ENCODE measurements at regions not wholly inside any gene's neighbourhood (a gene's known extent, or its start where the extent isn't known, plus 50 kb on each side); places are given as distances from the start of the nearest gene placed in this dataset.
"Not testable (repeated sequence)": the region's sequence is repeated elsewhere in the genome, so short reads cannot be mapped to it uniquely, and the experiment has no call there.

DNA sequence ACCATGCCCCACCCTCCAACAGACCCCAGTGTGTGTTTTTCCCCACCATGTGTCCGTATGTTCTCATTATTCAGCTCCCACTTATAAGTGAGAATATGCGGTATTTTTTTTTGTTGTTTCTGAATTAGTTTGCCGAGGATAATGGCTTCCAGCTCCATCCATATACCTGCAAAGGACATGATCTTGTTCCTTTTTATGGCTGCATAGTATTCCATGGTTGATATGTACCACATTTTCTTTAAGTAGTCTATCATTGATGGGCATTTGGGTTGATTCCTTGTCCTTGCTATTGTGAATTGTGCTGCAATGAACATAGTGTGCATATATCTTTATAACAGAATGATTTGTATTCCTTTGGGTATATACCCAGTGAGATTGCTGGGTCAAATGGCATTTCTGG is 176.9 kb downstream of the UTRN start:
- Histone ChIP-seq H3K4me1 (ENCODE audit: insufficient read depth, low read length) (peaks cover 19% of the 10 kb centered on the region), H3K4me3 (ENCODE audit: low read length) (no peak overlapping the region), H3K36me3 (ENCODE audit: insufficient read depth, low read length) (peaks cover 32% of the 10 kb centered on the region), H3K27me3 (ENCODE audit: insufficient read depth, low read length, poor library complexity, severe bottlenecking) (no peaks in the 10 kb centered on the region), H3K9me3 (ENCODE audit: low read length) (no peaks in the 10 kb centered on the region), H3K27ac (ENCODE audit: low read depth, low read length) (no peak overlapping the region)
- peaks cover 27 to 90% (median 33%) of the 10 kb centered on the region in 3 donors for H3K36me3 Mint-ChIP-seq
- H3K27me3 Mint-ChIP-seq: peaks cover 0 to 2% of the 10 kb centered on the region in 2 donors
- H3K4me3 Mint-ChIP-seq: peak overlapping the region in 1 of 7 donors; percentile 16
- no peak for DNase-seq
- peak overlapping the region in 2 of 8 donors; percentile 7 to 36 for H3K27ac Mint-ChIP-seq
- ChIA-PET POLR2A (interaction anchor here (0.5 kb wide), 1 partner anchor 17 kb away, joined by 4 read pairs; no protein-coding TSS in a partner anchor), CTCF (interaction anchor here (1.5 kb wide), 1 partner anchor 20 kb away, joined by 5 read pairs; no protein-coding TSS in a partner anchor)
- no peaks in the 10 kb centered on the region for H3K9me3 Mint-ChIP-seq
- peaks cover 29 to 46% (median 34%) of the 10 kb centered on the region in 3 donors for H3K4me1 Mint-ChIP-seq

DNA sequence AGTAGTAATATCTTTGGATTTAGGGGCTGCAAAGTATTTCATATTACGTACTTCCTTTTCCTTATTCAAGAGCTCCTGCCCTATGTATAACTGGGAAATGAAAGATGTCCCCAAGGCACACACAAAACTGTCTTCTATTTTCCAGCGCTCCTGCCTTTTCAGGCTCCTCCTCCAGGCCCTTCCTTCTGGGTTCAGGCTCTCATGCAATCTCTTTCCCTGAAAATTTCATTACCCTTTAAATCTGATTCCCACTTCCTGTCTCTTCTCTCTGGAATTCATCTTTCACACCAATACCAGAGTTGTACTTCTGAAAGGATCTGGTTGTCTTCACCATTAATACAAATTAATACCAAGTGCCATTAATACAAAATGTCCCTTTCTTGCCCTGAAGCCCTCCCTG is 181.6 kb downstream of the UTRN start:
- Mint-ChIP-seq H3K4me1 (peaks cover 32 to 39% (median 36%) of the 10 kb centered on the region in 3 donors), H3K27me3 (peaks cover 0 to 6% of the 10 kb centered on the region in 2 donors), H3K4me3 (no peak overlapping the region), H3K9me3 (no peaks in the 10 kb centered on the region), H3K27ac (peak overlapping the region in 5 of 8 donors; percentile 8 to 84 (median 12)), H3K36me3 (peaks cover 17 to 83% (median 35%) of the 10 kb centered on the region in 3 donors)
- Histone ChIP-seq H3K27ac (ENCODE audit: low read depth, low read length) (no peak overlapping the region), H3K4me3 (ENCODE audit: low read length) (no peak overlapping the region), H3K36me3 (ENCODE audit: insufficient read depth, low read length) (peaks cover 31% of the 10 kb centered on the region), H3K4me1 (ENCODE audit: insufficient read depth, low read length) (peaks cover 21% of the 10 kb centered on the region), H3K27me3 (ENCODE audit: insufficient read depth, low read length, poor library complexity, severe bottlenecking) (no peaks in the 10 kb centered on the region), H3K9me3 (ENCODE audit: low read length) (no peaks in the 10 kb centered on the region)
- POLR2A ChIA-PET: no interaction called here
- DNase-seq: no peak
- CTCF ChIA-PET: no interaction called here

DNA sequence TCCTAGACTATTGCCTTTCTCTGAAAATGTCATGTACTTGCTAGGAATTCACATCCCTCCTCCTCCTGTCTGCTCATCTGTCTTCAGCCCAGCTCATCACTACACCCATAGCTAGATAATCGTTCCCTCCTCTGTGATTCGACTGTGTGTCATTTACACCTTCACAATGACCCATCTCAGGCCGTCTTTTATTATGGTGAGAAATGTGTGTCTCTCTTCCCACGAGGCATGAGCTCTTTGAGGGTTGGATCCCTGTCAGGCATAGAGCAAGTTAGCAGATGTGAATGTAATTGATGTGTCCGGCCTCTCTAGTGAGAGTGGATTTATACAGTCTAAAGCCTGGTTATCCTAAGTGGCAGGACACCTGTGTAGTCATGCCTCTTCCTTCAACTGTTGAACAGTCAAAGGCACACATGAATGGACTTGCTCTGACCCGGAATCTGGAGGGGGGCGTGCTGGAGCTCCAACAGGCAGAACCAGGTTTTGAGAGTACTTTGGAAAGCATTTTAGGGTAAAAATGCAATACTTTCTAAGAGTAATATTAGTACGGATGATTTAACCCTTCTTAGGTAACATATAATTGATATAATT is 182.1 kb downstream of the UTRN start:
- no peak overlapping the region for H3K27ac ChIP-seq (ENCODE audit: low read depth, low read length)
- POLR2A ChIA-PET: no interaction called here
- DNase-seq: no peak
- Mint-ChIP-seq H3K27ac (peak overlapping the region in 7 of 8 donors; percentile 0 to 84 (median 59)), H3K27me3 (peaks cover 0 to 6% of the 10 kb centered on the region in 2 donors), H3K9me3 (no peaks in the 10 kb centered on the region), H3K4me1 (peaks cover 32 to 41% (median 39%) of the 10 kb centered on the region in 3 donors), H3K4me3 (no peak overlapping the region), H3K36me3 (peaks cover 11 to 83% (median 33%) of the 10 kb centered on the region in 3 donors)
- H3K4me3 ChIP-seq (ENCODE audit: low read length): no peak overlapping the region
- H3K36me3 ChIP-seq (ENCODE audit: insufficient read depth, low read length): peaks cover 32% of the 10 kb centered on the region
- CTCF ChIA-PET: no interaction called here
- no peaks in the 10 kb centered on the region for H3K9me3 ChIP-seq (ENCODE audit: low read length)
- H3K4me1 ChIP-seq (ENCODE audit: insufficient read depth, low read length): peaks cover 21% of the 10 kb centered on the region
- no peaks in the 10 kb centered on the region for H3K27me3 ChIP-seq (ENCODE audit: insufficient read depth, low read length, poor library complexity, severe bottlenecking)

DNA sequence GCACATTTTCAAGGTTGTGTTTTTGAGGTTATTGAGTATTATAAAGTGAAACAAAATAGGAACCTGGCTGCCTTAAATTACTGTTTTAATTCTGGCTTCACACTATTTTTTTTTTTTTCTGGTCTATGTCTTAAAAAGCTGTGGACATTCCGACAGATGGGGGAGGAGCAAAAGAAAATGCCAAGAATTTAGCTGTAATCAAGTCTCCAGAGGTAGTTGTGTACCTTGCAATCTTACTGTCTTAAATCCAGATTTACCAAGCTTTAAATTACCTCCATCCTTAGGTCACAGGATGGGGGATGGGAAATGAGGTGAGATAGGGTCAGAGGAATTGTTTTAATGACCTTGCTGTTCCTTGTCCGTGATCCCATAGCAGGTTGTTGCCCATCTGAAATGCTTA is 182.8 kb downstream of the UTRN start:
- ChIA-PET CTCF (no interaction called here), POLR2A (no interaction called here)
- peak overlapping the region in 7 of 8 donors; percentile 4 to 93 (median 54) for H3K27ac Mint-ChIP-seq
- H3K36me3 Mint-ChIP-seq: peaks cover 11 to 82% (median 32%) of the 10 kb centered on the region in 3 donors
- peaks cover 27% of the 10 kb centered on the region for H3K36me3 ChIP-seq (ENCODE audit: insufficient read depth, low read length)
- H3K27me3 Mint-ChIP-seq: peaks cover 0 to 6% of the 10 kb centered on the region in 2 donors
- no peaks in the 10 kb centered on the region for H3K9me3 Mint-ChIP-seq
- no peak for DNase-seq
- peaks cover 21% of the 10 kb centered on the region for H3K4me1 ChIP-seq (ENCODE audit: insufficient read depth, low read length)
- H3K27me3 ChIP-seq (ENCODE audit: insufficient read depth, low read length, poor library complexity, severe bottlenecking): no peaks in the 10 kb centered on the region
- H3K4me1 Mint-ChIP-seq: peaks cover 32 to 41% (median 39%) of the 10 kb centered on the region in 3 donors
- peak overlapping the region in 2 of 7 donors; percentile 32 to 52 for H3K4me3 Mint-ChIP-seq
- no peak overlapping the region for H3K4me3 ChIP-seq (ENCODE audit: low read length)
- no peak overlapping the region for H3K27ac ChIP-seq (ENCODE audit: low read depth, low read length)
- H3K9me3 ChIP-seq (ENCODE audit: low read length): no peaks in the 10 kb centered on the region

DNA sequence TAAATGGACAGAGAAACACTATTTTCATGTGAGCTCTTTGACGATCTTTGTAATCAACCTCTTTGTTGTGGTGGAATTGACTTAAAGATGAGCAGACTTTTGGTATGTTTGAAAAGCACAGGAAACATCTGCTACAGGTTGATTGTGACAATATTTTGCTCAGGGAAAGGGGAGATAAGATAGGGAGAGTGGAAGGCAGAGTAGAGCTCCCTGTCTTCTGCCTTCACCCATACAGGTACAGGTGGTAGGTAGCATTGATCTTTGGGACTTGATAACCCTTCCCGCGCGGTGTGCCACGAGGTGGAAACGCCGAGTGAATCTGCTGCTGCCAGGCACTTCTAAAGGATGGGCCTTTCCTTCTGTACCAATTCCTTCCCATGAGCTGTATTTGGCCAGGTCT is 183.6 kb downstream of the UTRN start:
- ChIA-PET CTCF (no interaction called here), POLR2A (no interaction called here)
- Mint-ChIP-seq H3K4me1 (peaks cover 30 to 41% (median 39%) of the 10 kb centered on the region in 3 donors), H3K4me3 (peak overlapping the region in 6 of 7 donors; percentile 8 to 74 (median 66)), H3K27ac (peak overlapping the region; percentile 38 to 93 (median 84)), H3K9me3 (no peaks in the 10 kb centered on the region), H3K36me3 (peaks cover 4 to 82% (median 28%) of the 10 kb centered on the region in 3 donors), H3K27me3 (peaks cover 0 to 6% of the 10 kb centered on the region in 2 donors)
- Histone ChIP-seq H3K4me3 (ENCODE audit: low read length) (no peak overlapping the region), H3K9me3 (ENCODE audit: low read length) (no peaks in the 10 kb centered on the region), H3K36me3 (ENCODE audit: insufficient read depth, low read length) (peaks cover 22% of the 10 kb centered on the region), H3K27ac (ENCODE audit: low read depth, low read length) (no peak overlapping the region), H3K4me1 (ENCODE audit: insufficient read depth, low read length) (peaks cover 21% of the 10 kb centered on the region), H3K27me3 (ENCODE audit: insufficient read depth, low read length, poor library complexity, severe bottlenecking) (no peaks in the 10 kb centered on the region)
- DNase-seq: peak in 1 of 5 donors; percentile 10

DNA sequence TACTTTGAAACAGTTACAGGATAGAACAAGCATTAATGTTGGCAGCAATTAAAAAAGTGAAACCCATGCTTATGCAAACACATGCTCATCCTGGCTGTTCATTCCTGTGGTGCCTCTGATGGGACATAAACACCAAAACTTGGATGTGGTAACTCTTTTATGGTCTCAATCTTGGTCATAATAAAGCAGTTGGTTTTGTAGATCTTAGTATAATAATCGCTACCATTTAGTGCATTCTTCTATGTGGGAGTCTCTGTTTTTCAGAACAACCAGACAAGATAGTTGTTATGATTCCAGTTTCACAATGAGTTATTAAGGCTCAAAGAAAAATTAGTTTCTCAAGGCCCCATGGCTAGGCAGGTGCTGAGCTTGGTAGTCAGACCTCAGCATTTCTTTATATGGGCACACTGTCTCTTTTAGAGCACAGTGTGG is 184.0 kb downstream of the UTRN start:
- Mint-ChIP-seq H3K27me3 (peaks cover 0 to 3% of the 10 kb centered on the region in 2 donors), H3K4me1 (peaks cover 28 to 41% (median 36%) of the 10 kb centered on the region in 3 donors), H3K27ac (peak overlapping the region; percentile 38 to 93 (median 84)), H3K4me3 (peak overlapping the region in 3 of 7 donors; percentile 28 to 72 (median 61)), H3K36me3 (peaks cover 4 to 83% (median 25%) of the 10 kb centered on the region in 3 donors), H3K9me3 (no peaks in the 10 kb centered on the region)
- no peak for DNase-seq
- POLR2A ChIA-PET: no interaction called here
- Histone ChIP-seq H3K27ac (ENCODE audit: low read depth, low read length) (no peak overlapping the region), H3K4me3 (ENCODE audit: low read length) (no peak overlapping the region), H3K36me3 (ENCODE audit: insufficient read depth, low read length) (peaks cover 27% of the 10 kb centered on the region), H3K27me3 (ENCODE audit: insufficient read depth, low read length, poor library complexity, severe bottlenecking) (no peaks in the 10 kb centered on the region), H3K4me1 (ENCODE audit: insufficient read depth, low read length) (peaks cover 21% of the 10 kb centered on the region), H3K9me3 (ENCODE audit: low read length) (no peaks in the 10 kb centered on the region)
- CTCF ChIA-PET: no interaction called here

DNA sequence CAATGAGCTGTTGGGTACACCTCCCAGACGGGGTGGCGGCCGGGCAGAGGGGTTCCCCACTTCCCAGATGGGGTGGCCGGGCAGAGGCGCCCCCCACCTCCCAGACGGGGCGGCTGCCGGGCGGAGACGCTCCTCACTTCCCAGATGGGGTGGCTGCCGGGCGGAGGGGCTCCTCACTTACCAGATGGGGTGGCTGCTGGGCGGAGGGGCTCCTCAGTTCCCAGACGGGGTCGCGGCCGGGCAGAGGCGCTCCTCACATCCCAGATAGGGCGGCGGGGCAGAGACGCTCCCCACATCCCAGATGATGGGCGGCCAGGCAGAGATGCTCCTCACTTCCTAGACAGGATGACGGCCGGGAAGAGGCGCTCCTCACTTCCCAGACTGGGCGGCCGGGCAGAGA is 185.1 kb downstream of the UTRN start:
- DNase-seq; CTCF ChIA-PET; H3K4me3 Mint-ChIP-seq; H3K27me3 Mint-ChIP-seq; POLR2A ChIA-PET; H3K9me3 ChIP-seq (ENCODE audit: low read length); H3K4me3 ChIP-seq (ENCODE audit: low read length); H3K27me3 ChIP-seq (ENCODE audit: insufficient read depth, low read length, poor library complexity, severe bottlenecking); H3K27ac ChIP-seq (ENCODE audit: low read depth, low read length); H3K9me3 Mint-ChIP-seq: not testable (repeated sequence)
- Mint-ChIP-seq H3K36me3 (peaks cover 4 to 82% (median 24%) of the 10 kb centered on the region in 3 donors), H3K27ac (peak overlapping the region in 1 of 8 donors; percentile 28), H3K4me1 (peaks cover 30 to 43% (median 39%) of the 10 kb centered on the region in 3 donors)
- Histone ChIP-seq H3K36me3 (ENCODE audit: insufficient read depth, low read length) (peaks cover 30% of the 10 kb centered on the region), H3K4me1 (ENCODE audit: insufficient read depth, low read length) (peaks cover 21% of the 10 kb centered on the region)

DNA sequence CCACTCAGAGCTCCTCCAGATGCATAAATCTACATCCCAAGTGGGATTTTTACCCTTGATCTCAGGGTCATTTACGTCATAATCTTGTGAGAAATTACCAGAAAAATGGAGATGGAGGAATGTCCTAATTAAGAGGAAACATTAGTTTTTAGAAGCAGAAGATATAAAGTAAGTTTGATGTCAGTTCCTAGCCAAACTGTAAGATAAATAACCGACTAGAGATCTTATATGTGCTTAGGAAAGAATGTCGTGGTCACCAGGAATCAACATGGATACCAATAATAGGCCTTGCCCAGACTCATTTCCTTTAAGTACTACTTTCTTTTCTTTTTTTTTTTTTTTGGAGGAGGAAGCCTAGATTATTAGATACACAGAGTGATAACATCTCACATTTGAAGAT is 186.9 kb downstream of the UTRN start:
- H3K4me3 ChIP-seq (ENCODE audit: low read length): no peak overlapping the region
- CTCF ChIA-PET: no interaction called here
- DNase-seq: no peak
- H3K4me3 Mint-ChIP-seq: no peak overlapping the region
- no peak overlapping the region for H3K27ac ChIP-seq (ENCODE audit: low read depth, low read length)
- H3K36me3 ChIP-seq (ENCODE audit: insufficient read depth, low read length): peaks cover 37% of the 10 kb centered on the region
- no peaks in the 10 kb centered on the region for H3K9me3 ChIP-seq (ENCODE audit: low read length)
- H3K27me3 Mint-ChIP-seq: peaks cover 0 to 3% of the 10 kb centered on the region in 2 donors
- H3K27ac Mint-ChIP-seq: peak overlapping the region in 7 of 8 donors; percentile 12 to 76 (median 63)
- peaks cover 32 to 44% (median 39%) of the 10 kb centered on the region in 3 donors for H3K4me1 Mint-ChIP-seq
- H3K4me1 ChIP-seq (ENCODE audit: insufficient read depth, low read length): peaks cover 21% of the 10 kb centered on the region
- no peaks in the 10 kb centered on the region for H3K27me3 ChIP-seq (ENCODE audit: insufficient read depth, low read length, poor library complexity, severe bottlenecking)
- POLR2A ChIA-PET: interaction anchor here (0.6 kb wide), 1 partner anchor 789 kb away, joined by 5 read pairs; no protein-coding TSS in a partner anchor
- H3K36me3 Mint-ChIP-seq: peaks cover 10 to 83% (median 32%) of the 10 kb centered on the region in 3 donors
- no peaks in the 10 kb centered on the region for H3K9me3 Mint-ChIP-seq

Measured in CD8-positive, alpha-beta memory T cell (primary cell).